ENCODE measurements at regions not wholly inside any gene's neighbourhood (a gene's known extent, or its start where the extent isn't known, plus 50 kb on each side); places are given as distances from the start of the nearest gene placed in this dataset.

- ATAC-seq: no peak
- no TSS peak for BruUV-seq (replicated peaks)
- CTCF ChIA-PET: no interaction called here
Observed at GRCh38 chr2:34545486-34546136, 946.5 kb upstream of the FAM98A start.

GRCh38 chr2:34534761-34535160 is 935.7 kb upstream of the FAM98A start:
- POLR2A ChIA-PET (ENCODE audit: unreplicated experiment): no interaction called here

More at GRCh38 chr2:34545486-34546136, 946.5 kb upstream of the FAM98A start:
- intact Hi-C loops (cut with micrococcal nuclease): no loop called here
- Histone ChIP-seq H3K9me2 (replicated peaks; ENCODE audit: low read length) (no peaks in the 10 kb centered on the region), H3K79me2 (ENCODE audit: low read length) (no peaks in the 10 kb centered on the region), H3K27ac (ENCODE audit: low read length) (no peak overlapping the region), H3F3A (ENCODE audit: low read length, unreplicated experiment) (no peaks in the 10 kb centered on the region), H3K9ac (ENCODE audit: low read length) (no peak overlapping the region), H3K36me3 (ENCODE audit: low read depth, low read length) (no peaks in the 10 kb centered on the region), H4K20me1 (ENCODE audit: low read length) (no peaks in the 10 kb centered on the region), H3K4me3 (ENCODE audit: low read length) (no peak overlapping the region), H3K4me2 (ENCODE audit: low read length) (no peak overlapping the region), H2AFZ (ENCODE audit: low read length) (no peak overlapping the region), H3K4me1 (ENCODE audit: insufficient read depth, low read length) (no peaks in the 10 kb centered on the region), H3K9me3 (ENCODE audit: low read length) (no peaks in the 10 kb centered on the region), H3K27me3 (ENCODE audit: low read length) (no peaks in the 10 kb centered on the region)
- TF ChIP-seq EZH2phosphoT487 (IDR thresholded peaks at IDR 0.05; ENCODE audit: borderline replicate concordance, low read length): no peak
- TF ChIP-seq EZH2 (IDR thresholded peaks at IDR 0.05; ENCODE audit: low read length, unreplicated experiment): no peak
- TF ChIP-seq, protein P1, sequence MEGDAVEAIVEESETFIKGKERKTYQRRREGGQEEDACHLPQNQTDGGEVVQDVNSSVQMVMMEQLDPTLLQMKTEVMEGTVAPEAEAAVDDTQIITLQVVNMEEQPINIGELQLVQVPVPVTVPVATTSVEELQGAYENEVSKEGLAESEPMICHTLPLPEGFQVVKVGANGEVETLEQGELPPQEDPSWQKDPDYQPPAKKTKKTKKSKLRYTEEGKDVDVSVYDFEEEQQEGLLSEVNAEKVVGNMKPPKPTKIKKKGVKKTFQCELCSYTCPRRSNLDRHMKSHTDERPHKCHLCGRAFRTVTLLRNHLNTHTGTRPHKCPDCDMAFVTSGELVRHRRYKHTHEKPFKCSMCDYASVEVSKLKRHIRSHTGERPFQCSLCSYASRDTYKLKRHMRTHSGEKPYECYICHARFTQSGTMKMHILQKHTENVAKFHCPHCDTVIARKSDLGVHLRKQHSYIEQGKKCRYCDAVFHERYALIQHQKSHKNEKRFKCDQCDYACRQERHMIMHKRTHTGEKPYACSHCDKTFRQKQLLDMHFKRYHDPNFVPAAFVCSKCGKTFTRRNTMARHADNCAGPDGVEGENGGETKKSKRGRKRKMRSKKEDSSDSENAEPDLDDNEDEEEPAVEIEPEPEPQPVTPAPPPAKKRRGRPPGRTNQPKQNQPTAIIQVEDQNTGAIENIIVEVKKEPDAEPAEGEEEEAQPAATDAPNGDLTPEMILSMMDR (conservative IDR thresholded peaks at IDR 0.05; ENCODE audit: low read depth, low read length): no peak
- POLR2A ChIA-PET (ENCODE audit: unreplicated experiment): no interaction called here
- no peak for DNase-seq

DNA sequence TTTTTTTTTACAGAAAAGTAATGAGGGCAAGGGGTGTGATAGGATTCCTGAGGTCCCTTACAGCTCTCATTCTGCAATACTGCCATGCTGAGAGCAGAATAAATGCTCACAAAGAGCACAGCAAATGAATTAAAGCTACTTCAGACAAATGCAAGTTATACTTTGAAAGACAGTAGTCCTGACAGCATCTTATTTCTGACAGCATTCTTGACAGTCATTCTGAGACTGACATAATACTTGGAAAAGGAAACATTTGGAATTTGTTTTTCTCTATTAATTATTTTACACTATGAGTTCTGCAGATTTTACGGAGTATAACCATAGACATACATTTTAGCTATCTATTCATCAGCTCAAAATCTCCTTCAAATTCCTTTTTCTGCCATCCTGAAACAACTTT is 935.2 kb upstream of the FAM98A start:
- Histone ChIP-seq H3F3A (ENCODE audit: low read length, unreplicated experiment) (no peaks in the 10 kb centered on the region), H3K4me1 (ENCODE audit: insufficient read depth, low read length) (no peaks in the 10 kb centered on the region), H4K20me1 (ENCODE audit: low read length) (no peaks in the 10 kb centered on the region), H3K9me3 (ENCODE audit: low read length) (no peaks in the 10 kb centered on the region), H3K4me3 (ENCODE audit: low read length) (no peak overlapping the region), H2AFZ (ENCODE audit: low read length) (no peak overlapping the region), H3K27me3 (ENCODE audit: low read length) (peaks cover 6% of the 10 kb centered on the region; the same call in 1 of the 2 replicates), H3K9me2 (replicated peaks; ENCODE audit: low read length) (no peaks in the 10 kb centered on the region), H3K4me2 (ENCODE audit: low read length) (no peak overlapping the region), H3K27ac (ENCODE audit: low read length) (no peak overlapping the region), H3K36me3 (ENCODE audit: low read depth, low read length) (no peaks in the 10 kb centered on the region; the same call in 1 of the 2 replicates), H3K79me2 (ENCODE audit: low read length) (no peaks in the 10 kb centered on the region), H3K9ac (ENCODE audit: low read length) (no peak overlapping the region)
- CTCF ChIA-PET: no interaction called here
- ATAC-seq (no peak), DNase-seq (no peak)
- POLR2A ChIA-PET (ENCODE audit: unreplicated experiment): no interaction called here
- intact Hi-C loops (cut with micrococcal nuclease): no loop called here
- no peak for TF ChIP-seq EZH2phosphoT487 (IDR thresholded peaks at IDR 0.05; ENCODE audit: borderline replicate concordance, low read length)
- TF ChIP-seq, protein P1 (conservative IDR thresholded peaks at IDR 0.05; ENCODE audit: low read depth, low read length): no peak
- TF ChIP-seq EZH2 (IDR thresholded peaks at IDR 0.05; ENCODE audit: low read length, unreplicated experiment): no peak
- BruUV-seq (replicated peaks): no TSS peak

More at GRCh38 chr2:34534761-34535160, 935.7 kb upstream of the FAM98A start:
- BruUV-seq (replicated peaks): no TSS peak
- no peak for ATAC-seq
- H4K20me1 ChIP-seq (ENCODE audit: low read length): no peaks in the 10 kb centered on the region
- no peaks in the 10 kb centered on the region; the same call in 1 of the 2 replicates for H3K36me3 ChIP-seq (ENCODE audit: low read depth, low read length)
- peaks cover 6% of the 10 kb centered on the region; the same call in 1 of the 2 replicates for H3K27me3 ChIP-seq (ENCODE audit: low read length)
- H3K9me2 ChIP-seq (replicated peaks; ENCODE audit: low read length): no peaks in the 10 kb centered on the region
- H3F3A ChIP-seq (ENCODE audit: low read length, unreplicated experiment): no peaks in the 10 kb centered on the region
- intact Hi-C loops (cut with micrococcal nuclease): no loop called here
- no peak for DNase-seq
- H2AFZ ChIP-seq (ENCODE audit: low read length): no peak overlapping the region
- no peak overlapping the region for H3K9ac ChIP-seq (ENCODE audit: low read length)
- no peak for TF ChIP-seq EZH2phosphoT487 (IDR thresholded peaks at IDR 0.05; ENCODE audit: borderline replicate concordance, low read length)
- TF ChIP-seq, protein P1 (conservative IDR thresholded peaks at IDR 0.05; ENCODE audit: low read depth, low read length): no peak
- no peak for TF ChIP-seq EZH2 (IDR thresholded peaks at IDR 0.05; ENCODE audit: low read length, unreplicated experiment)
- CTCF ChIA-PET: no interaction called here
- no peak overlapping the region for H3K4me2 ChIP-seq (ENCODE audit: low read length)
- H3K4me1 ChIP-seq (ENCODE audit: insufficient read depth, low read length): no peaks in the 10 kb centered on the region
- H3K9me3 ChIP-seq (ENCODE audit: low read length): no peaks in the 10 kb centered on the region
- H3K27ac ChIP-seq (ENCODE audit: low read length): no peak overlapping the region
- H3K4me3 ChIP-seq (ENCODE audit: low read length): no peak overlapping the region
- no peaks in the 10 kb centered on the region for H3K79me2 ChIP-seq (ENCODE audit: low read length)
